Activated CD4-positive, alpha-beta T cell treated with anti-CD3 and anti-CD28 coated beads for 48 hours (primary cell): ENCODE measurements at regions not wholly inside any gene's neighbourhood (a gene's known extent, or its start where the extent isn't known, plus 50 kb on each side); places are given as distances from the start of the nearest gene placed in this dataset.
"Not testable (repeated sequence)": the region's sequence is repeated elsewhere in the genome, so short reads cannot be mapped to it uniquely, and the experiment has no call there.

Source experiments
- DNase-seq: peaks from one replicate; pipeline ENCODE4 v3.0.0-alpha.2; 2020

DNA sequence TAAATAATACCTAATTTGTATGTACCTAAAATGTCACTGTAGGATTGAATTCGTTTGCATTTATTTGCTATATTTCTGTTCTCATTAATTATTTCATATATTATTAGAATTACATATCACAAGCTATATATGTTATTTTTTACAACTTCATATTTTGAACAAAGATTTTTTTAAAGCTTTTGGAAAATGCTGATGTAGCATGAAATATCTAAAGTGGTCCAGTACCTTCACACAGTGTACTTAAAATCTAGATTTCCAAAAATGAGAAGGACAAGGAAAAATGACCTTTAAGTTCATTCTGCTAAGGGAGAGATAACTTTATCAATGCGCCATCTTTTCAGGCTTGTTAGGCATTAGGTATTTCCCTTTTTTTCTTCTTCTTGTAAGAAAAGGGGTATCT is 71.8 kb downstream of the LARP7 start:
- no peak for DNase-seq

DNA sequence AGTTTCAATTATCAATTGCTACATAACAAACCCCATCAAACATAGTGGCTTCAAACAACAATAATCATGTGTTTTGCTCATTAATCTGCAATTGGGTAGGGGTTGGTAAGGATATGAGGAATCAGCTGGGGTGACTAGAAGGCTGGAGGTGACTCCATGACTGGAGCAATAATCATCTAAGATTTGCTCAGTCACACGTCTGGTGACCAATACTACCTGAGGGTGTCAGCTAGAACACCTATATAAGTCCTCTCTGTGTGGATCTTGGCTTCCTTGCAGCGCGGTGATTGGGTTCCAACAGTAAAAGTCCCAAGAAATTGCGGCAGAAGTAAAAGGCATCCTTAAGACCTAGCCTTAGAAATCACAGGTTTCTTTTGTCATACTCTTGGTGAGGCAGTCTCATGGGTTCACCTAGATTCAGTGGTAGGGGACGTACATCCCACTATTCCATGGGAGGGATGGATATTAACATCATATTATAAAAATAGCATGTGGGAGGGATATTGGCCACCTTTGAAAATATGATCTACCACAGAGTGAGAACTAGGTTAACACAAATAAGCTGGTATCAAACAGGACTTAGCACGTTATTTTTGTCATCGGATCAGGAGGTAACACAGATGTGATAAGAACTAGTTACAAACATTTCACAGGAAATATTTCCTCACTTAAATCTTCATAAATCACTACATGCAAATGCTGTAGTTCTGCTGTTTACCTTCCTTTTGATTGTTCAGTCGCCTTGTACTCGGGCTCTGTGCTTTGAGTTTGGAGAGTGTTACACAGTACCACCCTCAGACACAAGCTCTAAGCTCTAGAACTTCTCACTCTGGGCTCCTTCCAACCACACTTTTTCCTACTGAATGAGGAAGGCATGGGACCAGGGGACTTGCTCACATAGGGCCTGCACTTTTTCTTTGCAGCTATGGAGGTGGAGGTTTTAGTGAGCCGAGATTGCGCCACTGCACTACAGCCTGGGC is 78.3 kb downstream of the LARP7 start:
- DNase-seq: no peak

DNA sequence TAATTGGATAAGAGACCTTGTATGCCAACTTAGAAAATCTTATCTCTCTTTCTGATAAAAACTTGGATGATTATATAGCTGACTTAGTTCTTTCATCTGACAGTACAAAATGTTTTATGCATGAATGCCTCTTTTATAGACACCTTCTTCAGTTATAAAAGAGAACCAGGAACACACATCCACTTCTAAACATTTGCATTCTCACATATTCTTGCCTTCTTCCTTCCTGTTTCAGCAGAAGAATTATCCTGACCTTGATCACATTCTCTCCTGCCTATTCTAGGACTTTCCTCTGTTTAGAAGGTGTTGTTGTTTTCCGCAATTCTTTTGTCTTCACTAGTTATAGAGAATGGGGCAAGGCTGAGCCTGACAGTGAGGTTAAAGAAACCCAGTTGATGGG is 80.9 kb downstream of the LARP7 start:
- DNase-seq: no peak

DNA sequence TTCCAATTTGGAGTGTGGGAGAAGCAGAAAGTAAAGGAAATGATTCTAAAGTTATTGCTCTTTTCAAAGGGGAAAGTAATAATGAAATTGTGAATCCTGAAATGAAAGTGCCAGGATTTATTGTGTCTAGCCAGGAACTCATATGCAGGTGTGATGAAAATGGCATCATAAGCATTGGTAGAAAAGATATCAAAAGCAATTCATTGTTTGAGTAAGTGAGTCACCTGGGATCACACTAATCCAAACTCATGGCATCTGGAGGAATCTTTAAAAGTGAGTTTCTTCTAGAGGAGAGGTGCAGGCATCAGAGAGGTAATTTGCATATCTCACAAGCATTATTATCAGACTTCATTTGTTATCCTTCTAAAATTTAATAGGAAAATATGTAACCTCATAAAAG is 84.7 kb downstream of the LARP7 start:
- DNase-seq: no peak

DNA sequence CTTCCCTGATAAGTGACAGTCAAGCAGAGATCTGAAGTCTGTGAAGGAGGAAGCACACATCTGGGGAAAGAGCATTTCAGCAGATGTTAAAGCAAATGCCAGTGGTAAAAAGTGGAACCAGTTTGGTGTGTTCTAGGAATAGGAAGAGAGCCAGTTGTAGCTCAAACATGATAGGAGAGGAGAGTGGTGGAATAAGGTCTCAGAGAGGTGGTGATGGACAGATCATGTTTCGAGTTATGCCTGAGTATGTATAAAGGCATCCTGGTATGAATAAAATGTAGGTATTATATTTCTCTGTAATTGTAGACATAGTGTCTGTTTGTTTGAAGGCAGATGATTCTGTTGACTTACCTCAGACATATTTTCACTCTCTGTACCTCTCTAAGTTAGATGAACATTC is 89.1 kb downstream of the LARP7 start:
- DNase-seq: no peak

DNA sequence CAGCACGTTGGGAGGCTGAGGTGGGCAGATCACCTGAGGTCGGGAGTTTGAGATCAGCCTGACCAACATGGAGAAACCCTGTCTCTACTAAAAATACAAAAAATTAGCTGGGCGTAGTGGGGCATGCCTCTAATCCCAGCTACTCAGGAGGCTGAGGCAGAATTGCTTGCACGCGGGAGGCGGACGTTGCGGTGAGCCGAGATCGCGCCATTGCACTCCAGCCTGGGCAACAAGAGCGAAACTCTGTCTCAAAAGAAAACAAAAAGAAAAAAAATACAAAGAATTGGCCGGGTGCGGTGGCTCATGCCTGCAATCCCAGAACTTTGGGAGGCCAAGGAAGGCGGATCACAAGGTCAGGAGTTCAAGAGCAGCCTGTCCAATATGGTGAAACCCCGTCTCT is 90.8 kb downstream of the LARP7 start:
- DNase-seq: not testable (repeated sequence)

DNA sequence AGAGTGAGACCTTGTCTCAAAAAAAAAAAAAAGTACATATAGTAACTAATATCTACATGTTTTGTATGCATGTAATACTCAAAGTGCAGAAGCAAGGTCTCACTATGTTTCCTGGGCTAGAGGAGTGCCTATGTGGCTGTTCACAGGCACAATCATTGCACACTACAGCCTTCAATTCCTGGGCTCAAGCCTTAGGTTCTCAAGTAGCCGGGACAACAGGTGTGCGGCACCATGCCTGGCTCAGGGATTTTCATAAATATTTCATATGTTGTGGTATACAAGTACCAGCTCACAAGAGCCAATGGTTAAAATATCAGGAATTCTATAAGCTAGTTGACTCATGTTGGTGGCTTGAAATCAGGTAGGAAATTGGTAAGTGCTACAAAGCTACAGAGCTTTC is 94.8 kb downstream of the LARP7 start:
- no peak for DNase-seq

DNA sequence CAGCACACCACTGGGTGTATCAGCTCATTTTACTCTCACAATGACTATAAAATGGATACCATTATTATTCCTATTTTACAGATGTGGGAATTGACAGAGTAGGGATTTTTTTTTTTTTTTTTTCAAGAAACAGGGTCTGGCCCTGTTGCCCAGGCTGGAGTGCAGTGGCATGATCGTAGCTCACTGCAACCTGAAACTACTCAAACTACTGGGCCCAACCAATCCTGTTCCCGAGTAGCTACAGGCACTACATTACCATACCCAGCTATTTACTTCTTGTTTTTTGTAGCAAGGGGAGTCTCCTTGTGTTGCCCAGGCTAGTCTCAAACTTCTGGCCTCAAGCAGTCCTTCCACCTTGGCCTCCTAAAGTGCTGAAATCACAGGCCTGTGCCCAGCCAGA is 95.2 kb downstream of the LARP7 start:
- no peak for DNase-seq

DNA sequence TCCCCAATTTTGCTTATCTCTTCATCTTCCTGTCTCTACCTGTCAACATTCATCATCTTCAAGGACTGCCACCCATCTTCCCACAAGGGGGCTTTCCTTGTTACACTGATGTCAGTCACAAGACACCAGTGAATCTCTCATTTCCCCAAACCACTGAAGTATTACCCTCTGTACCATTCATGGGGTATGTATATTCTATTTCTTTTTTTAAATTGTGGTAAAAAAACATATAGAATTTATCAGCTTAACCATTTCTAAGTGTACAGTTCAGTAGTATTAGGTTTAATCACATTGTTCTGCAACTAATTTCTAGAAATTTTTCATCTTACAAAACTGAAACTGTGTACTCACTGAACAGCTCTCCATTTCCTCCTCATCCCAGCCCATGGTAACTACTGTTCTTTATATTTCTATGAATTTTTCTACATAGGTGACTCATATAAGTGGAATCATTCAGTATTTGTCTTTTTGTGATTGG is 98.6 kb downstream of the LARP7 start:
- DNase-seq: peak; percentile 12

DNA sequence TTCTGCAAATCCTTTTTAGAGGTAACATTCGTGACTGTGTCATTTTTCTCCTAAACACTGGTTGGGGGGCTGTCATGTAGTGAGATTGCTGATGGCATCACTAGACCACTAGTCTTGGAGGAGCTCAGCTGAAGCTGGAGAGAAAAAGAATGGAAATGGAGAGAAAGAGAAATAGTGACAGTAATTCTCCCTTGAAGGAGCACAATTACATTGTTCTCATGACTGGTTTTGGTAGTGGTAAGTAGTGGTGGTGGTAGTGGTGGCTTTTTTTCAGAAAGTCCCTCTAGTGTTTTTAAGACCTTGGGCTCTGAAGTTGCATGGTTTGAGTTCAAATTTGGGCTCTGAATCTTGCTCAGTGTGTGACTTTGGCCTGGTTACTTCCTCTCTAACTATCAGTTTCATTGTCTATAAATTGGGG is 99.8 kb downstream of the LARP7 start:
- no peak for DNase-seq

DNA sequence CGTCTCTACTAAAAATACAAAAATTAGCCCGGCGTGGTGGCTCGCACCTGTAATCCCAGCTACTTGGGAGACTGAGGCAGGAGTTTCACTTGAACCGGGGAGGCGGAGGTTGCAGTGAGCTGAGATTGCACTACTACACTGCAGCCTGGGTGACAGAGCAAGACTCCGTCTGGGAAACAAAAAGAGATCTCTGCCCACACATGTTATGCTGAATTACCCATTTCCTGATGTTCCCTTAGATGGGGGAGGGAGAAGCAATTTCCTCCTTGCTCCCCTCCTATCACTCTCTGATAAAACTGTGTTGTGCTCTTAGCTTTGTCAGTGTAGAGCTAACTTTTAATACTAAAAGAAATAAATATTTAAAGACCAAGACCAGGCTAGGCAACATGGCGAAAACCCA is 102.5 kb downstream of the LARP7 start:
- no peak for DNase-seq

DNA sequence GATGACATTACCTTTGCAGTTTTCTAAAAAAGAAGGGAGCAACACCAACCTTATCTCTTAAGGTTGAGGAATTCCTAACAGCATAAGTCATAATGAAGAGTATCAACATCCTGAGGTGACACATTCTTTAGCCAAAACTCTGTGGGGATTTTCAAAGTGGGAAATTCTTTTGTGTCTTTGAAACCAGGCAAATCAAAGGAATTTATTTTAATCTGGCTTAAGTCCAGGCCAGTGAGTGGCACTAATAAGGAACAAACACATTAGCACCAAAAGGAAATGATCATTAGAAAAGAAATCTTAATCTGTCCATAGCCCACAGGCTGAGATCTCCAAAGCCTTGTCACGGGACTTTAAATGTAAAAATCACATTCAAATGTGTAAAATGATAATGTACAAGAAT is 110.1 kb downstream of the LARP7 start:
- no peak for DNase-seq

DNA sequence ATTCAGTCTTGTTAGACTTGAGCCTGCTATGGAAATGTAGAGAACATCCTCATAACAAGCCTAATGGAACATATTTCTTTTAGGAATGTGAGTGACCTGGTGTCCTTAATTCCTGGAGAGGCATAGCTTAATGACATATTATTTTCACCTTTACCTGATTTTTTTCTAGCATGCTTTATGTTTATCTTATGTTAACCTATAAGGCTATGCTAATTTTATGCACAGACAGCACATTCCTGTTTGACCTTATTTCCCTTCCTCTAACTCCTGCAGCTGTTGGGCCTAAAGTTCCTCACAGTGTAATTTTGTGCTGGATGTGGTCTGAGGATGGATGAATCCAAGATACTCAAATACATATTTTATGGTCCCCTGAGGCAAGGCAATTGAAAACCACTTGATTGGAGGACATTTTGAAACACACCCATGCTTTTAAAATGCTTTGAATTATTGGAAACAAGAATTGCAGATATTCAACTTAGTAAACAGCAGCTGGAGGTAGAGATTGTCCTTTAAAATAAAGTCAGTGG is 111.5 kb downstream of the LARP7 start:
- DNase-seq: no peak

DNA sequence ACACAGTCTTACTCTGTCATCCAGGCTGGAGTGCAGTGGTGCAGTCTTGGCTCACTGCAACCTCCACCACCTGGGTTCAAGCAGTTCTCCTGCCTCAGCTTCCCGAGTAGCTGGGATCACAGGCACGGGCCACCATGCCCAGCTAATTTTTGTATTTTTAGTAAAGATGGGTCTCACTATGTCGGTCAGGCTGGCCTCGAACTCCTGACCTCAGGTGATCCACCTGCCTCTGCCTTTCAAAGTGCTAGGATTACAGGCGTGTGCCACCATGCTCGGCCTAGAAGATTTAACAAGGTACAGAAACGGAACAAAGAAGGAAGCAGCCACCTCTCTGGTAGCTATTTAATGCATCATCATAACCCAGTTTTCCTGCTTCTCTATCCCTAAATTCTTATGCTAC is 113.8 kb downstream of the LARP7 start:
- not testable (repeated sequence) for DNase-seq

DNA sequence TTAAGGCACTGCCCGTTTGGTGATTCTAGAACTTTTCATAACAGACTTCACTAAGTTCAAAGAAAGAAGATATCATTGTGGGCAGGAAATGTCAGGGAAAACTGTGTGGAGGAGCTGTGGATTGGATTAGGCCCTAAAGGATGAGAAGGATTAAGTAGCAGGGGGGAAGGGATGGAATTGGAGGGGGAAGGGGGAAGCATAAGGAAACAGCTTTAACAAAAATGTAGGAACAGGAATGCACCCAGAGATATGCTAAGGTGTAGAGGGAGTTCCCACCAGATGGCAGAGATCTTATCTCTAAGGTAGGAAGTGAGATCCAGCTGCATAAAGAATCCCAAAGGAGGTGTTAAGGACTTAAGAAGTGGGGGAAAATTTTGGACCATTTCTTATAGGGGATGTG is 114.5 kb downstream of the LARP7 start:
- no peak for DNase-seq

DNA sequence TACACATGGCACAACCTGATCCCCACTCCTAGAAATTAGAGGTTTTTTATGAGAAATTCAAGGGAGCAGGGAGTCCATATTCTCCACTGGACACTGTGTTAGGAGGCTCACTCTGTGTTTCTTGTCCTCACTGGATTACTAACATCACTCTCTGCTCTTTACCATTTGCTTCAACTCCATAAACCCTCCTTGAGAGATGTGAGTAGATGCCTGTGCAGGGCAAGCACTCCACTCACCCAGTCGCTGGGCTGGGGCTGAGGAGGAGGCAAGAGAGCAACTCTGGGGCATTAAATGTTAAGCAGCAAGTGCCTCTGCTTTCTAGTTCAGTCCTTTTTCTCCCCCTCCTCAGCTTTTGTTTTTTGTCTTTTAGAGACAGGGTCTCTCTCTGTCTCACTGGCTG is 115.1 kb downstream of the LARP7 start:
- DNase-seq: no peak

DNA sequence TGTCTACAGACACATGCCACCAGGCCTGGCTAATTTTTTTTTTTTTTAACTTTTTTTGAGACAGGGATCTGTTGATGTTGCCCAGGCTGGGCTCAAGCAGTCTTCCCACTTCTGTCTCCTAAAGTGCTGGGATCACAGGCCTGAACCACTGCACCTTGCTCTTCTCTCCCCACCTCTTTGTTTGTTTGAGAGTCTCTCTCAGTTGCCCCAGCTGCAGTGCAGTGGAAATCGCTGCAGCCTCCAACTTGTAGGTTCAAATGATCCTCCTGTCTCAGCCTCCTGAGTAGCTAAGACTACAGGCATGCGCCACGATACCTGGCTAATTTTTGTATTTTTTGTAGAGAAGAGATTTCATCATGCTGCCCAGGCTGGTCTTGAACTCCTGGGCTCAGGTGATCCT is 115.6 kb downstream of the LARP7 start:
- no peak for DNase-seq

DNA sequence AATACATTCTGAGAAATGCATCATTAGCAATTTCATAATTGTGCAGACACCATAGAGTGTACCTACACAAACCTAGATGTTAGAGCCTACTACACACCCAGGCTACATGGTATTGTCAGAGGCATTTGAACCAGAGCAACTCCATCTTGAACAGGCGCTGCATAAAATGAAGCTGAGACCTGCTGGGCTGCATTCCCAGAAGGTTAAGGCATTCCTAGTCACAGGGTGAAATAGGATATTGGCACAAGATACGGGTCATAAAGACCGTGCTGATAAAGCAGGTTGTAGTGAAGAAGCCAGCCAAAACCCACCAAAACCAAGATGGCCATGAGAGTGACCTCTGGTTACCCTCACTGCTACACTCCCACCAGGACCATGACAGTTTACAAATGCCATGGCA is 116.4 kb downstream of the LARP7 start:
- DNase-seq: no peak

DNA sequence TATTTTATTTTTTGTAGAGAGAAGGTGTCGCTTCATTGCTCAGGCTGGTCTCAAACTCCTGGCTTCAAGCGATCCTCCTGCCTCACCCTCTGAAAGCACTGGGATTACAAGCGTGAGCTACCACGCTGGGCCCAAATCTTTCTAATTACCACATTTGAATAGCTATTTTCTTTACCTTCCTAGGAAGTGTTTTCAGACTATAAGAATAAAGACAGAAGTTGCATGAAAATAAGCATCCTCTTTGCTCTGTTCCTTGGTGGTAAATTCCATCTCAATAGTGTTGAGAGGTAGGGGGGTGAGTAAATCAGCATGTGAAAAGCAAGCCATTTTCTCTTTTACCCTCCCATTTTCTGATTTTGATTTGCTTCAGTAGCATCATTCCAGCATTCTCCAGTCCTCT is 122.4 kb downstream of the LARP7 start:
- no peak for DNase-seq

DNA sequence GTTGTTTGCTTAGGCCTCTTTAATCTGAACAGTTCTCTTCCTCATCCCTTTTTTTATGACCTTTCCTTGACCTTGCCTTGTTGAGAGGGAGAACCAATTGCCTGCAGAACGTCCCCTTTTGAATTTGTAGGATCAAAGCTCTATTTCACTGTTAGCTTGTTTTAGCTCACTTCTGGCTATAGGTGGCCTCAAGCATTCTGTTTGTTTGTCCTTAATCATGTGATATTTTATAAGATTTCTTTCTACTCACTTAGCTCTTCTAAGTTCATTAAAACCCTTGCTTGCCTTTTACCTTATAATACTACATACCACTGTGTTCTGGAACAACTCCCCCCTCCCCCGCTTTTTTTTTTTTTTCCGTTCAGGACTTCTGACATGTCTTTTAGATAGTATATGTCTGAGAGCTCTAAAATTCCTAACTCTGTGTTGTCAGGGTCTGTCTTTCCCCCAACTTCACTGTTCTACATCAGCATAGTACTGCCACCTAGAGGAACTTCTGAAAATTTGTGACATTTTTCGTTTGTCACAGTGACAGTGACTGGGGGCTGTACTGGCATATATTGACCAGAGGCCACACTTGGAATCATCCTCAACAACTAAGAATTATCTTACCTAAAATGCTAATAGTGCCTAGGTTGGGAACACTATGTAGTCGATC is 128.5 kb downstream of the LARP7 start:
- DNase-seq: no peak

DNA sequence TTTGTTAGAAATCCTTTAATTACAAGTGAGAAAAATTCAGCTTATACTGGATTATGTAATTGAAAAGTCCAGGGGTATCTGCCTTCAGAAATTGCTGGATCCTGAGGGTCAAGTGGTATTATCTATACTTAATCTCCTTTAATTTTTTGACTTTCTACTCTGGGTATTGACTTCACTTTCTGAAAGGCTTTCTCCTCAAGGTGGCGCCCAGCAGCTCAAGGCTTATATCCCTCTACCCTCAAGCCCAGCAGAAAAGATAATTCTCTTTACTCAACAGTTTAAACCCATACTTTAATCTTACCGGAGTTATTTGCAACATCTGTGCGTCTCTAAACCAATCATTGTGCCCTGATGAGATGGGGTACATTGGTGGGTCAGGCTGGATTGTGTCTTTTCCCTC is 129.5 kb downstream of the LARP7 start:
- peak; percentile 19 for DNase-seq

DNA sequence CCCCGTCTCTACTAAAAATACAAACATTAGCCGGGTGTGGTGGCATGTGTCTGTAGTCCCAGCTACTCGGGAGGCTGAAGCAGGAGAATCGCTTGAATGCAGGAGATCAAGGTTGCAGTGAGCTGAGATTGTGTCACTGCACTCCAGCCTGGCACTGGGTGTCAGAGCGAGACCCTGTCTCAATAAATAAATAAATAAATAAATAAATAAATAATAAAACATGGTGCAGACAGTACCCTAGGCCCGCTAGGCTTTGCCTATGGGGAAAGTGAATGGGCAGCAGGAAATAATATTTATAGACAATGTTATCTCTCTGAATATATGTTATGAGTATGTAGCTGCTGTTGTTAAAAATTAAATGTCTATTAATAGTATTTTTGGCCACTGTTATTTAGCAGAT is 130.4 kb downstream of the LARP7 start:
- no peak for DNase-seq

DNA sequence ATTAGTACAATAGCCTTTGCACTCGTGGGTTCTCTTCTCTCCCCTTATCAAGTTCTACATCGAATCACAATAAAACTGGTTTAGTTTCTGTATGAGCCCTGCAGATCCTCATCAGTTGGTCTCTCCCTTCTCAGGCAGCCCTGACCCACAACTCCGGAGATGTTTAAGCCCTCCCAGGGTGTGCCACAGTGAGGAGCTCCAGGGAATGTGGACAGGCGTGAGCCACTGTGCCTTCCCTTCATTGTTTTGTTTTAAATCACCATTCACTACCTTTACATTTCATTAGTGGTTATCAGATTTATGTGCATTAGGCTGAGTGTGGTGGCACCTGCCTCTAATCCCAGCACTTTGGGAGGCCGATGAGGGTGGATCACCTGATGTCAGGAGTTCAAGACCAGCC is 133.2 kb downstream of the LARP7 start:
- no peak for DNase-seq

DNA sequence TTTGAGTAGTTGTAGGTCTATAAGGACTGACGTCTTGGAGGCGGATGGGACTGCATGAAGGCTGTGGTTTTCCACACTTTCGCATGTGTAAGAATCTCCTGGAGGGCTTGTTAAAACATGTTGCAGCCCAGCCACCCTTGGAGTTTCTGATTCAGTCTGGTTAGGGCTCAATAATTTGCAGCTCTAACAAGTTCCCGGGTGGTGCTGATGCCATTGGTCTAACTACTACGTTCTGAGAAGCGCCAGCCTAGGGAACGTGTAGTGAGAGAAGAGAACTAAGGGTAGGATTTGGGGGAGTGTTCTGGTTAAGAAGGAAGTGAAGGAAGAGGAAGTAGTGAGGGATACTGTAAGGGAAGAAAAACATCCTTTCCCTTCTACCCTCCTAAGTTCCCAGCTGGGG is 138.9 kb downstream of the LARP7 start:
- no peak for DNase-seq
